ENCODE measurements at regions not wholly inside any gene's neighbourhood (a gene's known extent, or its start where the extent isn't known, plus 50 kb on each side); places are given as distances from the start of the nearest gene placed in this dataset.

DNA sequence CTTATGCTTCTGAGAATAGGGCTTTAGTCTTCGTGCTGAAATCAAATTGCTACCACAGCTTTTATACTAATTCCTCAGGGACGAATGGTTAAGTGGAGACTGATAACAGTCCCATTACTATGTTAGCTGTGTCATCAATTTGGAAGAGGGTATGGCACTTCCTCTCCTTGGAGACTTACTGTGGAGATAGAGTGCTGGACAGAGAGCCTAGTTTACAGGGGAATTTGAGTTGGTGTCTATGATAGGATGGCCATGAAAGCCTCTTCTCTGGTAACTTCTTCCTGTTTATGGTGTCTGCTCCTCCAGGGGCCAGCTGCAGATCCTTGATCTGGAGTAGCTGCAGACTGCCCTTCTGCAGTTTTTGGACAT is 167.7 kb downstream of the ZNF518B start:
- Histone ChIP-seq H3K27me3 (ENCODE audit: low read depth) (no peaks in the 10 kb centered on the region), H3K27ac (no peak overlapping the region), H3K4me3 (no peak overlapping the region), H3K4me1 (no peaks in the 10 kb centered on the region), H3K36me3 (no peaks in the 10 kb centered on the region), H3K9me3 (no peaks in the 10 kb centered on the region)
- intact Hi-C loops (cut with DNase I), result no loop called here
- no peak for TF ChIP-seq CTCF (IDR thresholded peaks at IDR 0.05)
- ATAC-seq (no peak), DNase-seq (no peak)

GRCh38 chr4:10288830-10289537 is 168.2 kb downstream of the ZNF518B start:
- no peak for DNase-seq
- Histone ChIP-seq H3K4me3 (no peak overlapping the region), H3K27me3 (ENCODE audit: low read depth) (no peaks in the 10 kb centered on the region), H3K36me3 (no peaks in the 10 kb centered on the region), H3K4me1 (no peaks in the 10 kb centered on the region), H3K27ac (no peak overlapping the region), H3K9me3 (no peaks in the 10 kb centered on the region)
- TF ChIP-seq CTCF (IDR thresholded peaks at IDR 0.05), result no peak
- intact Hi-C loops (cut with DNase I), result no loop called here
- ATAC-seq, result no peak

GRCh38 chr4:10285028-10285427 is 168.4 kb upstream of the WDR1 start:
- no peak for TF ChIP-seq CTCF (IDR thresholded peaks at IDR 0.05)
- Histone ChIP-seq H3K4me1 (no peaks in the 10 kb centered on the region), H3K9me3 (no peaks in the 10 kb centered on the region), H3K4me3 (no peak overlapping the region), H3K27me3 (ENCODE audit: low read depth) (no peaks in the 10 kb centered on the region), H3K27ac (no peak overlapping the region), H3K36me3 (no peaks in the 10 kb centered on the region)
- ATAC-seq (no peak), DNase-seq (no peak)
- intact Hi-C loops (cut with DNase I), result no loop called here

DNA sequence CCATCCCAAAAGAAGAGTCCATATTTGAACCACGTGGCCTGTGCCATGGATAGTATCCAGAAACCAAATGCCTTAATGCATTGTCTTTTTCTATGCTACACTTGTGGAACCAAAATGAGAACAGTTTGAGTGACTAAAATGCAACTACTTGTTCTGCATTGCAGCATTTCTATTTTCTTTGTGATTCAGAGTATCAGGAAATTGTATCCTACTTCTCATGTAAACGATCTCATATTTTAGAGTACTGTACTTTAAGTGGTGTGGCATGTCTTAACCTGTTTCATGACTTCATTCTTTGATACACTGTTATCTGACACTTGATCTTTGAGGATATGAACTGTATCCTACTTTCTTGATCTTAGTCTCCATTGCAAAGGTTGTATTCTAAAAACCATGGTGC is 167.2 kb upstream of the WDR1 start:
- Histone ChIP-seq H3K4me1 (no peaks in the 10 kb centered on the region), H3K4me3 (no peak overlapping the region), H3K36me3 (no peaks in the 10 kb centered on the region), H3K9me3 (no peaks in the 10 kb centered on the region), H3K27ac (no peak overlapping the region), H3K27me3 (ENCODE audit: low read depth) (no peaks in the 10 kb centered on the region)
- DNase-seq (no peak), ATAC-seq (no peak)
- TF ChIP-seq CTCF (IDR thresholded peaks at IDR 0.05), result no peak
- intact Hi-C loops (cut with DNase I), result no loop called here

DNA sequence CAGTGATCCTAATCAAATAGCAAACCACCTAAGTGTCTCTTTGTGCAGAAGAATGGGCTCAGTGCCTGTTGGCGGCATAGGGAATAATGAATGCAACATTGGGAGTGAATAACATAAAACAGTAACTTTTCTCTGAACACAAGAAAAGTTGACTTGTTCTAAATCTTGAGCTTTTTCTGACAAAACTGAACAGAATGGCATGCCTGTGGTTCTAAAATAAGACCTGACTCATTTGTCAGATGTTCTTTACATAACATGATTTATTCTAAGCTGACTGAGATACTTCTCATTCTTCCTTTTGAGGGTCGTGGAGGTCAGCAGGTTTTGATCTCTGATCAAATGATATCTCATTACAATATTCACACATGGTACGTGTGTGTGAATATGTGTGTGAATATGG is 165.4 kb upstream of the WDR1 start:
- H3K4me3 ChIP-seq, result no peak overlapping the region
- H3K4me1 ChIP-seq, result no peaks in the 10 kb centered on the region
- DNase-seq (no peak), ATAC-seq (no peak)
- H3K9me3 ChIP-seq, result no peaks in the 10 kb centered on the region
- TF ChIP-seq CTCF (IDR thresholded peaks at IDR 0.05), result no peak
- no peak overlapping the region for H3K27ac ChIP-seq
- no peaks in the 10 kb centered on the region for H3K27me3 ChIP-seq (ENCODE audit: low read depth)
- no peaks in the 10 kb centered on the region for H3K36me3 ChIP-seq
- intact Hi-C loops (cut with DNase I), result no loop called here

Measured in lower lobe of right lung (tissue), 2 donors.